ENCODE measurements at regions not wholly inside any gene's neighbourhood (a gene's known extent, or its start where the extent isn't known, plus 50 kb on each side); places are given as distances from the start of the nearest gene placed in this dataset.

DNA sequence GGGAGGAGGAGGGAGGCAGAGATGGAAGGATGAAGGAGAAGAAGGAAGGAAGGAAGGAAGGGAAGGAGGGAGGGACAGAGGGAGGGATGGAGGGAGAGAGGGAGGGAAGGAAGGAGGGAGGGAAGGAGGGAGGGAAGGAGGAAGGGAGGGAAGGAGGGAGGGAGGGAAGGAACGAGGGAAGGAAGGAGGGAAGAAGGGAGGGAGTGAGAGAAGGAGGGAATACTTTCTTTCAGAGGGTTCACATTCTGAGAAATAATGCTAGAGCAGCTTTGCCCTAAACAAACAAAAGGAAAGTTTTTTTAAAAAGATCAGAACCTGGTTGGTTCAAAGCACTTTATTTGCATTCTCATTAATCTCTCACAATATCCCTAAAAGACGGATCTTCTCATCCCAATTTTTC lies 96.1 kb upstream of the NXT1 start (continued):
- no peak for TF ChIP-seq ZNF280D (tag by site-specific recombination; IDR thresholded peaks at IDR 0.05)

DNA sequence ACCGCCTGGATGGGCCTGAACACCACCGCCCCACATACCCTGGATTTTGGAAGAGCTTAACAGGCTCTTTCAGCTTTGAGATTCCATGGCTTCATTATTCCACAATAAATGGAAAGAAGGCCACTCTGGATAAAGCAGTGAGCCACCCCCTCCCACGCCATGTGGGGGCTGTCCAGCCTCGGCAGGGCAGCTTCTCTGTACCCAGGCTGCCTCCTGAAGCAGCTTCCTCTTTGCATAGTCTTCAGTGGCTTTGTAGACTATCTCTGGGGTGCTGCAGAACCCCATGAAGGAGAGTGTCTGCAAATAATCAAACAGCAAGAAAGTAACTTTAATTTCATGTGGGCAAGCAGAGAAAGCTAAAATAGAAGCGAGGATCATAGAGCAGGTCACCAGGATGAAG lies 96.6 kb upstream of the NXT1 start:
- Histone ChIP-seq H3K9me3 (ENCODE audit: control insufficient read depth, insufficient read depth, low read depth, low read length) (no peaks in the 10 kb centered on the region), H3K4me1 (ENCODE audit: control insufficient read depth, insufficient read depth, low read length) (no peaks in the 10 kb centered on the region), H3K27ac (ENCODE audit: extremely low read depth, low read depth, low read length) (no peak overlapping the region), H3K4me3 (ENCODE audit: low read depth, low read length) (no peak overlapping the region), H3K36me3 (ENCODE audit: control insufficient read depth in 2 of 2, insufficient read depth in 1 of 2, low read length in 2 of 2) (no peaks in the 10 kb centered on the region)
- TF ChIP-seq ZNF10 (tag by site-specific recombination; IDR thresholded peaks at IDR 0.05): no peak
- TF ChIP-seq ZNF274 (IDR thresholded peaks at IDR 0.05; ENCODE audit: low read length): no peak
- TF ChIP-seq ZNF274 (tag by site-specific recombination; IDR thresholded peaks at IDR 0.05; ENCODE audit: borderline replicate concordance): no peak
- no peak for TF ChIP-seq ZNF585B (tag by site-specific recombination; IDR thresholded peaks at IDR 0.05)
- no peak for TF ChIP-seq GLI4 (tag by site-specific recombination; IDR thresholded peaks at IDR 0.05)
- no peak for TF ChIP-seq KLF7 (tag by site-specific recombination; IDR thresholded peaks at IDR 0.05; ENCODE audit: borderline replicate concordance)
- no peak for TF ChIP-seq ZNF426 (tag by site-specific recombination; IDR thresholded peaks at IDR 0.05)
- TF ChIP-seq ZNF600 (tag by site-specific recombination; IDR thresholded peaks at IDR 0.05): no peak
- TF ChIP-seq ZNF580 (tag by site-specific recombination; IDR thresholded peaks at IDR 0.05): no peak
- no peak for TF ChIP-seq FEZF1 (tag by site-specific recombination; IDR thresholded peaks at IDR 0.05)
- TF ChIP-seq ZNF544 (tag by site-specific recombination; IDR thresholded peaks at IDR 0.05): no peak
- no peak for TF ChIP-seq HOXC10 (CRISPR knock-in tag; IDR thresholded peaks at IDR 0.05)
- TF ChIP-seq KLF17 (tag by site-specific recombination; IDR thresholded peaks at IDR 0.05): no peak
- no peak for TF ChIP-seq ZNF660 (tag by site-specific recombination; IDR thresholded peaks at IDR 0.05)
- POLR2A ChIA-PET: no interaction called here
- CTCF ChIA-PET: interaction anchor here (1.8 kb wide), 1 partner anchor 19 kb away, joined by 4 read pairs; no protein-coding TSS in a partner anchor

DNA sequence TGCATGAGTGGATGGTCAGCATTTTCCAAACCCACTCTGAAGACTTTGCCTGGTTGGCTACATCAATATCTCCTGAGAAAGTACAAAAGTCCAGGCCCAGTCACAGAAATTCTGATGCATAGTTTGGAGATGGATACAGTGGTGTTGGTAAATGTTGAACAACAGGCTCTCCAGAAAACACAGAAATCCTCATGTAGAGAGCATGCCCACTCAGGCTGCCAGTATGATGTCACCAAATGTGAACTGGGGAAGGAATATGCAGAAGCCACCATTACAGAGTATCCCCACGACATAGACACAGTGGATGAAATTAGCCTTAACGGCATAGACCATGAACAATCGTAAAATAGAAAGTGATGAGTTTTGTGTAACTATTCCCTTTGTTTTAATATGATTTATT lies 97.1 kb upstream of the NXT1 start:
- ChIA-PET POLR2A (no interaction called here), CTCF (interaction anchor here (1.0 to 1.8 kb wide), 2 partner anchors 18 to 86 kb away, joined by 3 to 4 read pairs; no protein-coding TSS in a partner anchor)
- Histone ChIP-seq H3K9me3 (ENCODE audit: control insufficient read depth, insufficient read depth, low read depth, low read length) (no peaks in the 10 kb centered on the region), H3K27ac (ENCODE audit: extremely low read depth, low read depth, low read length) (no peak overlapping the region), H3K36me3 (ENCODE audit: control insufficient read depth in 2 of 2, insufficient read depth in 1 of 2, low read length in 2 of 2) (no peaks in the 10 kb centered on the region), H3K4me3 (ENCODE audit: low read depth, low read length) (no peak overlapping the region), H3K4me1 (ENCODE audit: control insufficient read depth, insufficient read depth, low read length) (no peaks in the 10 kb centered on the region)
- TF ChIP-seq, protein P1, sequence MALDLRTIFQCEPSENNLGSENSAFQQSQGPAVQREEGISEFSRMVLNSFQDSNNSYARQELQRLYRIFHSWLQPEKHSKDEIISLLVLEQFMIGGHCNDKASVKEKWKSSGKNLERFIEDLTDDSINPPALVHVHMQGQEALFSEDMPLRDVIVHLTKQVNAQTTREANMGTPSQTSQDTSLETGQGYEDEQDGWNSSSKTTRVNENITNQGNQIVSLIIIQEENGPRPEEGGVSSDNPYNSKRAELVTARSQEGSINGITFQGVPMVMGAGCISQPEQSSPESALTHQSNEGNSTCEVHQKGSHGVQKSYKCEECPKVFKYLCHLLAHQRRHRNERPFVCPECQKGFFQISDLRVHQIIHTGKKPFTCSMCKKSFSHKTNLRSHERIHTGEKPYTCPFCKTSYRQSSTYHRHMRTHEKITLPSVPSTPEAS (tag by site-specific recombination; IDR thresholded peaks at IDR 0.05): no peak
- TF ChIP-seq ZNF792 (tag by site-specific recombination; IDR thresholded peaks at IDR 0.05): no peak
